ENCODE measurements at regions not wholly inside any gene's neighbourhood (a gene's known extent, or its start where the extent isn't known, plus 50 kb on each side); places are given as distances from the start of the nearest gene placed in this dataset.

GRCh38 chr18:67636597-67637385 is 120.3 kb upstream of the DSEL start:
- TF ChIP-seq EZH2phosphoT487 (IDR thresholded peaks at IDR 0.05; ENCODE audit: low read depth, severe bottlenecking, unreplicated experiment) (no peak), EZH2 (IDR thresholded peaks at IDR 0.05; ENCODE audit: borderline replicate concordance) (no peak), CTCF (IDR thresholded peaks at IDR 0.05; ENCODE audit: poor library complexity) (no peak)
- H3K36me3 ChIP-seq (replicated peaks; ENCODE audit: insufficient read depth, low read depth), result no peaks in the 10 kb centered on the region
- H3K79me2 ChIP-seq, result no peaks in the 10 kb centered on the region
- H3K27ac ChIP-seq, result no peak overlapping the region
- WGBS (ENCODE audit: low lambda C conversion rate, missing lambda C conversion rate), result 93% methylated on average over 32 of the region's 32 CpGs
- H3K4me3 ChIP-seq, result no peak overlapping the region
- no peak overlapping the region for H2AFZ ChIP-seq
- no peaks in the 10 kb centered on the region for H3K9me3 ChIP-seq (ENCODE audit: low read depth)
- H4K20me1 ChIP-seq (ENCODE audit: insufficient read depth, poor library complexity, severe bottlenecking), result no peaks in the 10 kb centered on the region
- no peak overlapping the region for H3K4me2 ChIP-seq
- DNase-seq (ENCODE audit: low spot score), result no peak
- no peaks in the 10 kb centered on the region for H3K27me3 ChIP-seq
- H3K4me1 ChIP-seq (ENCODE audit: insufficient read depth), result no peaks in the 10 kb centered on the region
- H3K9me2 ChIP-seq (replicated peaks; ENCODE audit: insufficient read depth), result no peaks in the 10 kb centered on the region

- Histone ChIP-seq H3K27ac (no peak overlapping the region), H3K4me2 (no peak overlapping the region), H3K79me2 (no peaks in the 10 kb centered on the region), H3K4me3 (no peak overlapping the region), H2AFZ (no peak overlapping the region), H3K9me2 (replicated peaks; ENCODE audit: insufficient read depth) (no peaks in the 10 kb centered on the region), H3K36me3 (replicated peaks; ENCODE audit: insufficient read depth, low read depth) (no peaks in the 10 kb centered on the region), H3K4me1 (ENCODE audit: insufficient read depth) (no peaks in the 10 kb centered on the region), H3K9me3 (ENCODE audit: low read depth) (no peaks in the 10 kb centered on the region), H3K27me3 (no peaks in the 10 kb centered on the region), H4K20me1 (ENCODE audit: insufficient read depth, poor library complexity, severe bottlenecking) (no peaks in the 10 kb centered on the region)
- no peak for DNase-seq (ENCODE audit: low spot score)
- WGBS (ENCODE audit: low lambda C conversion rate, missing lambda C conversion rate), result 45% methylated on average over 4 of the region's 4 CpGs
- TF ChIP-seq CTCF (IDR thresholded peaks at IDR 0.05; ENCODE audit: poor library complexity), result no peak
These were observed 118.3 kb upstream of the DSEL start for GRCh38 chr18:67634631-67635338.

- H3K79me2 ChIP-seq, result no peaks in the 10 kb centered on the region
- WGBS (ENCODE audit: low lambda C conversion rate, missing lambda C conversion rate), result 77% methylated on average over 6 of the region's 6 CpGs
- no peaks in the 10 kb centered on the region for H3K36me3 ChIP-seq (replicated peaks; ENCODE audit: insufficient read depth, low read depth)
- no peak for DNase-seq (ENCODE audit: low spot score)
- TF ChIP-seq CTCF (IDR thresholded peaks at IDR 0.05; ENCODE audit: poor library complexity), result no peak
- TF ChIP-seq EZH2 (IDR thresholded peaks at IDR 0.05; ENCODE audit: borderline replicate concordance), result no peak
- no peak for TF ChIP-seq EZH2phosphoT487 (IDR thresholded peaks at IDR 0.05; ENCODE audit: low read depth, severe bottlenecking, unreplicated experiment)
- no peaks in the 10 kb centered on the region for H4K20me1 ChIP-seq (ENCODE audit: insufficient read depth, poor library complexity, severe bottlenecking)
- no peaks in the 10 kb centered on the region for H3K4me1 ChIP-seq (ENCODE audit: insufficient read depth)
- no peak overlapping the region for H3K4me2 ChIP-seq
- no peak overlapping the region for H3K4me3 ChIP-seq
- no peak overlapping the region for H2AFZ ChIP-seq
- no peaks in the 10 kb centered on the region for H3K9me3 ChIP-seq (ENCODE audit: low read depth)
- H3K27me3 ChIP-seq, result no peaks in the 10 kb centered on the region
- no peak overlapping the region for H3K27ac ChIP-seq
- no peaks in the 10 kb centered on the region for H3K9me2 ChIP-seq (replicated peaks; ENCODE audit: insufficient read depth)
These were observed 117.4 kb upstream of the DSEL start for GRCh38 chr18:67633939-67634338.

Data from hepatocyte (in vitro differentiated cells).